MM.1S (cell line): ENCODE measurements at regions not wholly inside any gene's neighbourhood (a gene's known extent, or its start where the extent isn't known, plus 50 kb on each side); places are given as distances from the start of the nearest gene placed in this dataset.

Source experiments
- EZH2phosphoT487 ChIP-seq: fragments of 300-600 bp; sonication (generic); IDR thresholded peaks from 2 replicates; pipeline ENCODE4 v1.6.1; 2018; ENCODE audit warnings: antibody characterized with exemption, low read length
- TF ChIP-seq, protein P1 (sequence below): fragments of 300-600 bp; sonication (generic); IDR thresholded peaks from 2 replicates; pipeline ENCODE4 v1.5.1; 2016; ENCODE audit warnings: antibody characterized with exemption, low read length, mixed read lengths

DNA sequence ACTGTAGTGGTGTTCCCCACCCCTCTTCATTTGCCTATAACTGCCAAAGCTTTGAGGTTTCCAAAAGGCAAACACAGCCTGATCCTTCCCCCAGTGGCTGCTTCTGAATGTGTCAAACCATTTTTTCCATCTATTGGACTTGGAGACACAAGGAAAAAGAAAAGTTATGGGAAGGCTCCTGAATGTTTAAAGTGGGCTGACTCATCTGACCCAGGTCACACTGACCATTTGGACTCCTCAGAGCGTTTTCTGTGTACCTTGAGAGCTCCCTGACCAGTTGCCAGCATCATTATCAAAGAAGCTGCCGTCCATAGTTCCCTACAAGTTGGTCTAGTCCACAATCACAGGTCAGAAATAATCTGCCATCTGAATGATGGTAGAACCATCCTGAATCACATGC, 123.4 kb upstream of the COL3A1 start:
- TF ChIP-seq, protein P1, sequence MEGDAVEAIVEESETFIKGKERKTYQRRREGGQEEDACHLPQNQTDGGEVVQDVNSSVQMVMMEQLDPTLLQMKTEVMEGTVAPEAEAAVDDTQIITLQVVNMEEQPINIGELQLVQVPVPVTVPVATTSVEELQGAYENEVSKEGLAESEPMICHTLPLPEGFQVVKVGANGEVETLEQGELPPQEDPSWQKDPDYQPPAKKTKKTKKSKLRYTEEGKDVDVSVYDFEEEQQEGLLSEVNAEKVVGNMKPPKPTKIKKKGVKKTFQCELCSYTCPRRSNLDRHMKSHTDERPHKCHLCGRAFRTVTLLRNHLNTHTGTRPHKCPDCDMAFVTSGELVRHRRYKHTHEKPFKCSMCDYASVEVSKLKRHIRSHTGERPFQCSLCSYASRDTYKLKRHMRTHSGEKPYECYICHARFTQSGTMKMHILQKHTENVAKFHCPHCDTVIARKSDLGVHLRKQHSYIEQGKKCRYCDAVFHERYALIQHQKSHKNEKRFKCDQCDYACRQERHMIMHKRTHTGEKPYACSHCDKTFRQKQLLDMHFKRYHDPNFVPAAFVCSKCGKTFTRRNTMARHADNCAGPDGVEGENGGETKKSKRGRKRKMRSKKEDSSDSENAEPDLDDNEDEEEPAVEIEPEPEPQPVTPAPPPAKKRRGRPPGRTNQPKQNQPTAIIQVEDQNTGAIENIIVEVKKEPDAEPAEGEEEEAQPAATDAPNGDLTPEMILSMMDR: no peak
- TF ChIP-seq EZH2phosphoT487: no peak
